Chondrocyte (in vitro differentiated cells): ENCODE measurements at regions not wholly inside any gene's neighbourhood (a gene's known extent, or its start where the extent isn't known, plus 50 kb on each side); places are given as distances from the start of the nearest gene placed in this dataset.

Experiments used
- DNase-seq: peaks from one replicate; pipeline ENCODE4 v3.0.0; 2021; ENCODE audit warnings: mixed read lengths, low spot score
- H3K27ac Mint-ChIP-seq: one replicate; pipeline ENCODE4 v1.8.0; 2021; ENCODE audit warnings: mild to moderate bottlenecking, moderate library complexity, mixed read lengths; ENCODE audit not compliant: unreplicated experiment
- H3K27me3 Mint-ChIP-seq: 2 replicates; pipeline ENCODE4 v1.8.0; 2021; ENCODE audit warnings: low read depth, mixed read lengths
- H3K36me3 Mint-ChIP-seq: 2 replicates; pipeline ENCODE4 v1.8.0; 2021; ENCODE audit warnings: low read depth, mixed read lengths
- H3K4me1 Mint-ChIP-seq: 2 replicates; pipeline ENCODE4 v1.8.0; 2021; ENCODE audit warnings: low read depth, mild to moderate bottlenecking, mixed read lengths
- H3K4me3 Mint-ChIP-seq: one replicate; pipeline ENCODE4 v1.8.0; 2021; ENCODE audit warnings: mild to moderate bottlenecking, moderate library complexity, mixed read lengths; ENCODE audit not compliant: unreplicated experiment
- H3K9me3 Mint-ChIP-seq: 2 replicates; pipeline ENCODE4 v1.8.0; 2021; ENCODE audit warnings: low read depth, mixed read lengths
- CTCF ChIP-seq: fragments of 200-600 bp; sonication (generic); IDR thresholded peaks from 2 replicates; pipeline ENCODE4 v1.5.0; 2021; ENCODE audit warnings: antibody characterized with exemption, mild to moderate bottlenecking, moderate library complexity

- Mint-ChIP-seq H3K4me1 (no peaks in the 10 kb centered on the region), H3K27ac (no peak overlapping the region), H3K36me3 (no peaks in the 10 kb centered on the region), H3K27me3 (peaks cover 5% of the 10 kb centered on the region), H3K4me3 (no peak overlapping the region), H3K9me3 (no peaks in the 10 kb centered on the region)
- DNase-seq, result no peak
- no peak for TF ChIP-seq CTCF
These were observed 134.8 kb upstream of the NWD2 start for GRCh38 chr4:37109756-37110155.

GRCh38 chr4:37124800-37125199, 119.7 kb upstream of the NWD2 start:
- no peak for TF ChIP-seq CTCF
- no peaks in the 10 kb centered on the region for H3K36me3 Mint-ChIP-seq
- no peaks in the 10 kb centered on the region for H3K4me1 Mint-ChIP-seq
- no peak for DNase-seq
- H3K4me3 Mint-ChIP-seq, result no peak overlapping the region
- no peak overlapping the region for H3K27ac Mint-ChIP-seq
- H3K27me3 Mint-ChIP-seq, result peaks cover 1% of the 10 kb centered on the region
- H3K9me3 Mint-ChIP-seq, result no peaks in the 10 kb centered on the region

GRCh38 chr4:37126051-37126450, 118.5 kb upstream of the NWD2 start:
- Mint-ChIP-seq H3K9me3 (no peaks in the 10 kb centered on the region), H3K4me3 (no peak overlapping the region), H3K36me3 (no peaks in the 10 kb centered on the region), H3K4me1 (no peaks in the 10 kb centered on the region), H3K27ac (no peak overlapping the region), H3K27me3 (peaks cover 1% of the 10 kb centered on the region)
- no peak for TF ChIP-seq CTCF
- DNase-seq, result no peak

- Mint-ChIP-seq H3K9me3 (no peaks in the 10 kb centered on the region), H3K27me3 (no peaks in the 10 kb centered on the region), H3K36me3 (no peaks in the 10 kb centered on the region), H3K4me3 (no peak overlapping the region), H3K4me1 (no peaks in the 10 kb centered on the region), H3K27ac (no peak overlapping the region)
- no peak for DNase-seq
- no peak for TF ChIP-seq CTCF
These were observed 114.1 kb upstream of the NWD2 start for GRCh38 chr4:37130465-37130864.

- TF ChIP-seq CTCF, result no peak
- Mint-ChIP-seq H3K36me3 (no peaks in the 10 kb centered on the region), H3K27me3 (no peaks in the 10 kb centered on the region)
These were observed 112.1 kb upstream of the NWD2 start for GRCh38 chr4:37132351-37132974.

More at GRCh38 chr4:37132351-37132974, 112.1 kb upstream of the NWD2 start:
- H3K27ac Mint-ChIP-seq, result no peak overlapping the region
- DNase-seq, result no peak
- no peaks in the 10 kb centered on the region for H3K4me1 Mint-ChIP-seq
- H3K9me3 Mint-ChIP-seq, result no peaks in the 10 kb centered on the region
- H3K4me3 Mint-ChIP-seq, result no peak overlapping the region
